Tibial nerve (tissue), 4 donors: ENCODE measurements at regions not wholly inside any gene's neighbourhood (a gene's known extent, or its start where the extent isn't known, plus 50 kb on each side); places are given as distances from the start of the nearest gene placed in this dataset.
"Not testable (repeated sequence)": the region's sequence is repeated elsewhere in the genome, so short reads cannot be mapped to it uniquely, and the experiment has no call there.

Source experiments
- DNase-seq, 2 donors: peaks; one replicate each; pipeline ENCODE4 v3.0.0-alpha.2; 2019; ENCODE audit warnings: low spot score in 2 of 2
- H3K27ac ChIP-seq, 4 donors: fragments of 200-600 bp; sonication (generic) in 3 of 4; one replicate each; pipeline ENCODE4 v1.5.1; 2017 to 2019; ENCODE audit warnings: mild to moderate bottlenecking in 1 of 4
- H3K27me3 ChIP-seq, 2 donors: fragments of 200-600 bp; sonication (generic) in 1 of 2; one replicate each; pipeline versions ENCODE4 v1.5.1 to v1.6.0; 2017 to 2019
- H3K36me3 ChIP-seq, 3 donors: fragments of 200-600 bp; sonication (generic); one replicate each; pipeline ENCODE4 v1.5.1; 2018 to 2019
- H3K4me1 ChIP-seq, 4 donors: fragments of 200-600 bp; sonication (generic) in 3 of 4; one replicate each; pipeline ENCODE4 v1.5.1; 2017 to 2019
- H3K4me3 ChIP-seq, 4 donors: fragments of 200-600 bp; sonication (generic) in 3 of 4; one replicate each; pipeline ENCODE4 v1.5.1; 2017 to 2019; ENCODE audit warnings: mild to moderate bottlenecking in 1 of 4, moderate library complexity in 1 of 4
- H3K9me3 ChIP-seq, 4 donors: fragments of 200-600 bp; sonication (generic) in 3 of 4; one replicate each; pipeline ENCODE4 v1.5.1; 2017 to 2019
- CTCF ChIP-seq, 5 experiments: fragments of 200-600 bp in 3 of 5; fragments of 450-650 bp in 2 of 5; sonication (generic) in 3 of 5; IDR thresholded peaks; one replicate each; pipeline ENCODE4 v1.5.1; 2016 to 2019; ENCODE audit warnings: antibody characterized with exemption in 5 of 5, mild to moderate bottlenecking in 3 of 5, moderate library complexity in 2 of 5
- EP300 ChIP-seq, 2 donors: sonication (generic); formaldehyde crosslinking; IDR thresholded peaks; one replicate each; pipeline ENCODE4 v1.6.1; 2017; ENCODE audit warnings: antibody characterized with exemption in 2 of 2, mild to moderate bottlenecking in 1 of 2
- POLR2A ChIP-seq, 2 donors: fragments of 450-650 bp; IDR thresholded peaks; one replicate each; pipeline ENCODE4 v1.6.1; 2017; ENCODE audit warnings: antibody characterized with exemption in 2 of 2, mild to moderate bottlenecking in 2 of 2, moderate library complexity in 2 of 2
- WGBS, 2 donors: methylation state at CpG; one replicate each; pipeline ENCODE4 v1.1.5; 2018; 5-methylcytosine and 5-hydroxymethylcytosine counted together

GRCh38 chr7:145464287-145464686, 628.4 kb upstream of the TPK1 start:
- Histone ChIP-seq H3K4me1 (no peaks in the 10 kb centered on the region), H3K36me3 (no peaks in the 10 kb centered on the region), H3K9me3 (peaks cover 0 to 14% (median 0%) of the 10 kb centered on the region in 4 donors), H3K4me3 (no peak overlapping the region), H3K27ac (no peak overlapping the region), H3K27me3 (no peaks in the 10 kb centered on the region)
- 74 to 87% methylated on average over 1 of the region's 1 CpG for WGBS, 2 donors
- no peak for TF ChIP-seq EP300 (IDR thresholded peaks at IDR 0.05)
- no peak for TF ChIP-seq POLR2A (IDR thresholded peaks at IDR 0.05)
- TF ChIP-seq CTCF (IDR thresholded peaks at IDR 0.05), result no peak
- no peak for DNase-seq

- WGBS, 2 donors, result 89 to 91% methylated on average over 4 of the region's 4 CpGs
- TF ChIP-seq CTCF (IDR thresholded peaks at IDR 0.05) (no peak), POLR2A (IDR thresholded peaks at IDR 0.05) (no peak), EP300 (IDR thresholded peaks at IDR 0.05) (no peak)
These were observed 626.6 kb upstream of the TPK1 start for GRCh38 chr7:145462463-145462862.

GRCh38 chr7:145434811-145435210, 599.0 kb upstream of the TPK1 start:
- no peaks in the 10 kb centered on the region for H3K27me3 ChIP-seq
- H3K36me3 ChIP-seq, result no peaks in the 10 kb centered on the region
- WGBS, 2 donors, result 79 to 87% methylated on average over 7 of the region's 7 CpGs
- no peaks in the 10 kb centered on the region for H3K4me1 ChIP-seq
- no peak for TF ChIP-seq POLR2A (IDR thresholded peaks at IDR 0.05)
- TF ChIP-seq EP300 (IDR thresholded peaks at IDR 0.05), result no peak
- TF ChIP-seq CTCF (IDR thresholded peaks at IDR 0.05), result no peak
- no peak overlapping the region for H3K27ac ChIP-seq
- no peaks in the 10 kb centered on the region for H3K9me3 ChIP-seq
- DNase-seq, result no peak
- H3K4me3 ChIP-seq, result no peak overlapping the region

More at GRCh38 chr7:145462463-145462862, 626.6 kb upstream of the TPK1 start:
- Histone ChIP-seq H3K36me3 (no peaks in the 10 kb centered on the region), H3K4me1 (no peaks in the 10 kb centered on the region), H3K9me3 (peaks cover 0 to 14% (median 0%) of the 10 kb centered on the region in 4 donors), H3K4me3 (no peak overlapping the region), H3K27me3 (no peaks in the 10 kb centered on the region), H3K27ac (no peak overlapping the region)
- DNase-seq, result no peak

- no peak for DNase-seq
- WGBS, 2 donors, result 89 to 90% methylated on average over 1 of the region's 1 CpG
- H3K36me3 ChIP-seq, result no peaks in the 10 kb centered on the region
- TF ChIP-seq POLR2A (IDR thresholded peaks at IDR 0.05), result no peak
- TF ChIP-seq CTCF (IDR thresholded peaks at IDR 0.05), result no peak
- no peak for TF ChIP-seq EP300 (IDR thresholded peaks at IDR 0.05)
- H3K4me3 ChIP-seq, result no peak overlapping the region
- no peaks in the 10 kb centered on the region for H3K9me3 ChIP-seq
- no peaks in the 10 kb centered on the region for H3K27me3 ChIP-seq
- no peak overlapping the region for H3K27ac ChIP-seq
- H3K4me1 ChIP-seq, result no peaks in the 10 kb centered on the region
These were observed 596.0 kb upstream of the TPK1 start for GRCh38 chr7:145431834-145432233.

- peaks cover 0 to 20% (median 0%) of the 10 kb centered on the region in 4 donors for H3K9me3 ChIP-seq
- not testable (repeated sequence) for H3K27ac ChIP-seq, H3K27me3 ChIP-seq, DNase-seq, H3K4me1 ChIP-seq, H3K36me3 ChIP-seq, H3K4me3 ChIP-seq
- WGBS, 2 donors, result 88 to 90% methylated on average over 8 of the region's 8 CpGs
These were observed 582.6 kb upstream of the TPK1 start for GRCh38 chr7:145418481-145418880.

GRCh38 chr7:145411066-145411465, 575.2 kb upstream of the TPK1 start:
- Histone ChIP-seq H3K36me3 (no peaks in the 10 kb centered on the region), H3K27me3 (no peaks in the 10 kb centered on the region), H3K9me3 (peaks cover 0 to 12% (median 5%) of the 10 kb centered on the region in 4 donors), H3K27ac (no peak overlapping the region), H3K4me3 (no peak overlapping the region), H3K4me1 (no peaks in the 10 kb centered on the region)
- TF ChIP-seq CTCF (IDR thresholded peaks at IDR 0.05), result no peak
- no peak for TF ChIP-seq EP300 (IDR thresholded peaks at IDR 0.05)
- no peak for TF ChIP-seq POLR2A (IDR thresholded peaks at IDR 0.05)
- no peak for DNase-seq
- 30 to 41% methylated on average over 3 of the region's 3 CpGs for WGBS, 2 donors
